ENCODE measurements at regions not wholly inside any gene's neighbourhood (a gene's known extent, or its start where the extent isn't known, plus 50 kb on each side); places are given as distances from the start of the nearest gene placed in this dataset.

DNA sequence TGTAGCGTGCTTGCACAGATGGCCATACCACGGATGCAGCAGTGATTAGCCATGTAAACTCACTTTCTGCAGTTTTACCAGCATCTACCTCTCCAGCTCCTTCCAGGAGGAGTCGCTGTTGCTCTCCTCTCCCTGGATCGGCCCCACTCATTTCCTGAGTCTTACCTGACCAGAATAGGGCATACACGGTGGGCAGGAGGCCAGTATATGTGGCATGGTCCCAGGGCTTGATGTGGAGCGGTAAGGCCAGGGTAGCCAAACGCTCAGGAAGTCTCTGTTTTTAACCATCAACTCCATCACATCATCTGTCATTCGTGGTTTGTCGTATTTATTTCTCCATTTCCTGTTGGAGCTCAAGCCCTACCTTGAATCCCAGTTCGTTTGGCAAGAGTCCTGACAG, 163.4 kb upstream of the USP24 start:
- no peak overlapping the region for H3K27ac ChIP-seq
- no peaks in the 10 kb centered on the region for H3K27me3 ChIP-seq
- 35% methylated on average over 9 of the region's 10 CpGs for WGBS (ENCODE audit: insufficient coverage, low coverage, low lambda C conversion rate, missing lambda C conversion rate)
- intact Hi-C loops (cut with DNase I): loop anchor here in 1 of 2 donors (10.0 kb wide), 1 partner anchor 1206 kb away; no protein-coding TSS in a partner anchor
- ATAC-seq: peak in 2 of 4 donors; percentile 35 to 37
- no peaks in the 10 kb centered on the region for H3K9me3 ChIP-seq
- no peak for DNase-seq
- no peaks in the 10 kb centered on the region for H3K36me3 ChIP-seq
- H3K4me3 ChIP-seq: no peak overlapping the region
- no peaks in the 10 kb centered on the region for H3K4me1 ChIP-seq
- TF ChIP-seq CTCF (IDR thresholded peaks at IDR 0.05): peak; percentile 20 to 37 (median 36)
- no peak for TF ChIP-seq POLR2A (IDR thresholded peaks at IDR 0.05)

DNA sequence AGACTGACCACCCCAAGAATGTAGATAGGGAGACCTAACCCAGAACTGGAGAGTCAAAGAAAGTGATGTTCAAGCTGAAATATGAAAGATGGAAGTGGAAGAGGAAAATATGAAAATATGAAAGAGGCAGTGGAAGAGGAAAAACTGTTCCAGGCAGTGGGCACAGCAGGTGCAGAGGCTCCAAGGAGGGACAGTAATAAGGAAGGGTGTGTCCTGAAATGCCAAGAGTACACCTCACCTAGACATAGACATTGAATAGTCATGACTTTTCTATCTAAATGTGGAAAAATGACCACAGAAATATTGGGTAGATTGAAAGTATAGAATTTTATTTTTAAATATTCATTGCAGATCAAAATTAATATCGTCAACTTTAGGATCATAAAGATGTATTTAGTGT, 161.7 kb upstream of the USP24 start:
- no peak overlapping the region for H3K27ac ChIP-seq
- TF ChIP-seq POLR2A (IDR thresholded peaks at IDR 0.05): no peak
- no peak for TF ChIP-seq CTCF (IDR thresholded peaks at IDR 0.05)
- no peak overlapping the region for H3K4me3 ChIP-seq
- H3K9me3 ChIP-seq: no peaks in the 10 kb centered on the region
- no peak for ATAC-seq
- no peaks in the 10 kb centered on the region for H3K36me3 ChIP-seq
- no peak for DNase-seq
- WGBS (ENCODE audit: insufficient coverage, low coverage, low lambda C conversion rate, missing lambda C conversion rate): 92% methylated on average over 1 of the region's 1 CpG
- intact Hi-C loops (cut with DNase I): loop anchor here in 1 of 2 donors (10.0 kb wide), 1 partner anchor 1208 kb away; no protein-coding TSS in a partner anchor
- H3K27me3 ChIP-seq: no peaks in the 10 kb centered on the region
- H3K4me1 ChIP-seq: no peaks in the 10 kb centered on the region

GRCh38 chr1:55375617-55376258, 160.6 kb upstream of the USP24 start:
- TF ChIP-seq POLR2A (IDR thresholded peaks at IDR 0.05) (no peak), CTCF (IDR thresholded peaks at IDR 0.05) (peak; percentile 85 to 96 (median 94))
- DNase-seq: peak in 1 of 3 donors; percentile 52

DNA sequence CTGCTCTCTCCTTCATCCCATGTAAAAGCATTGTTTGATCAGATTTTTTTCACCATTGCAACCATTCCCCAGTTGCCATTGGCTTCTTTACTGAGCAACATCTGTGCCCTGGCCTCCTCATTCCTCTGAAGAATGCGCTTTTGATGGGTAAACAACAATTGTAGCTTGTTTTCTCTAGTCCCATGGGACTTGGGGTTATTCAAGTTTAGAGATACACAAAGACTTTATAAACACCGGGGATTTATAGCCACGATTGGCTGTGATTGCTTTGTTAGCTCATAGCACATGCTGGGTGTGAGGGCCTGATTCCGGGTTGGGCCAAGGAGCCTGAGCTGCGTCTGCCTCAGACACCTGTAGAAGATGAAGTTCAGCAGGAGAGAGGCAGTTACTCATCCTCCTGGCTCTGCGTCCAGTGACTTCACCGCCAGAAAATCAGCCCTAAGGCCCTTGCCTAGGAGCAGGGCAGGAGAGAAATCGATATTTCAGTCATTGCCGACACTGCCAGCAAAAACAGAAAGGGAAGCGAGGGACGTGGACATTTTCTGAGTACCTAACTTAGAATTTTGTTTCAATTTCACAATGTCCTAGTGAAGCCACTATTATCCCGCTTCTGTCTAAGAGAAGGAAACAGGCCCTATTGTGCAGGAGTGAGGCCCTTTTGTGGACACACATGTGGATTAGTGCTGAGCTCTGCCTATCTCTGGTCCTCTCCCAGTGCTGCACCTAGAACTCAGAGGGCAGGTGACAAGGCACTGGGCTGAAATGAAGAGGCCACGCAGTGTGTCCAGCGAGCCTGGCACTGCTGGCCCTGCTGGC, 159.8 kb upstream of the USP24 start:
- Histone ChIP-seq H3K27me3 (no peaks in the 10 kb centered on the region), H3K4me3 (no peak overlapping the region), H3K36me3 (no peaks in the 10 kb centered on the region), H3K9me3 (no peaks in the 10 kb centered on the region), H3K4me1 (no peaks in the 10 kb centered on the region), H3K27ac (no peak overlapping the region)
- ATAC-seq (peak in 1 of 4 donors; percentile 50), DNase-seq (no peak)
- WGBS (ENCODE audit: insufficient coverage, low coverage, low lambda C conversion rate, missing lambda C conversion rate): 85% methylated on average over 8 of the region's 14 CpGs
- TF ChIP-seq POLR2A (IDR thresholded peaks at IDR 0.05): no peak
- TF ChIP-seq CTCF (IDR thresholded peaks at IDR 0.05): no peak
- intact Hi-C loops (cut with DNase I): loop anchor here in 1 of 2 donors (10.0 kb wide), 1 partner anchor 1210 kb away; no protein-coding TSS in a partner anchor

More at GRCh38 chr1:55375617-55376258, 160.6 kb upstream of the USP24 start:
- 0% methylated on average over 3 of the region's 4 CpGs for WGBS (ENCODE audit: insufficient coverage, low coverage, low lambda C conversion rate, missing lambda C conversion rate)
- H3K27ac ChIP-seq: no peak overlapping the region
- H3K4me3 ChIP-seq: no peak overlapping the region
- intact Hi-C loops (cut with DNase I): loop anchor here in 1 of 2 donors (10.0 kb wide), 1 partner anchor 1209 kb away; no protein-coding TSS in a partner anchor
- no peaks in the 10 kb centered on the region for H3K4me1 ChIP-seq
- H3K9me3 ChIP-seq: no peaks in the 10 kb centered on the region
- H3K27me3 ChIP-seq: no peaks in the 10 kb centered on the region
- ATAC-seq: peak; percentile 67 to 84 (median 79)
- no peaks in the 10 kb centered on the region for H3K36me3 ChIP-seq
